RWPE1 (cell line): ENCODE measurements at regions not wholly inside any gene's neighbourhood (a gene's known extent, or its start where the extent isn't known, plus 50 kb on each side); places are given as distances from the start of the nearest gene placed in this dataset.

ENCODE experiments used
- CTCF ChIA-PET: fragments of 350-600 bp; sonication (Branson Sonifier 250); formaldehyde crosslinking; extraction: SDS; loops from one replicate; lab custom pipeline; 2021; lab: Yijun Ruan, JAX
- POLR2A ChIA-PET: fragments of 400-600 bp; formaldehyde crosslinking; extraction: SDS; loops from one replicate; lab custom pipeline; 2020; ENCODE audit warnings: antibody characterized with exemption; ENCODE audit not compliant: low non-redundant PET; lab: Yijun Ruan, JAX
- DNase-seq: peaks from one replicate; pipeline ENCODE4 v3.0.0; 2012; ENCODE audit warnings: low spot score
- H3K27ac ChIP-seq: fragments of 450-650 bp; 2 replicates; pipeline ENCODE4 v1.5.1; 2017
- TF ChIP-seq, protein P1 (sequence below): fragments of 450-650 bp; conservative IDR thresholded peaks from 2 replicates; pipeline ENCODE4 v1.5.1; 2017; ENCODE audit warnings: low read depth, mild to moderate bottlenecking

DNA sequence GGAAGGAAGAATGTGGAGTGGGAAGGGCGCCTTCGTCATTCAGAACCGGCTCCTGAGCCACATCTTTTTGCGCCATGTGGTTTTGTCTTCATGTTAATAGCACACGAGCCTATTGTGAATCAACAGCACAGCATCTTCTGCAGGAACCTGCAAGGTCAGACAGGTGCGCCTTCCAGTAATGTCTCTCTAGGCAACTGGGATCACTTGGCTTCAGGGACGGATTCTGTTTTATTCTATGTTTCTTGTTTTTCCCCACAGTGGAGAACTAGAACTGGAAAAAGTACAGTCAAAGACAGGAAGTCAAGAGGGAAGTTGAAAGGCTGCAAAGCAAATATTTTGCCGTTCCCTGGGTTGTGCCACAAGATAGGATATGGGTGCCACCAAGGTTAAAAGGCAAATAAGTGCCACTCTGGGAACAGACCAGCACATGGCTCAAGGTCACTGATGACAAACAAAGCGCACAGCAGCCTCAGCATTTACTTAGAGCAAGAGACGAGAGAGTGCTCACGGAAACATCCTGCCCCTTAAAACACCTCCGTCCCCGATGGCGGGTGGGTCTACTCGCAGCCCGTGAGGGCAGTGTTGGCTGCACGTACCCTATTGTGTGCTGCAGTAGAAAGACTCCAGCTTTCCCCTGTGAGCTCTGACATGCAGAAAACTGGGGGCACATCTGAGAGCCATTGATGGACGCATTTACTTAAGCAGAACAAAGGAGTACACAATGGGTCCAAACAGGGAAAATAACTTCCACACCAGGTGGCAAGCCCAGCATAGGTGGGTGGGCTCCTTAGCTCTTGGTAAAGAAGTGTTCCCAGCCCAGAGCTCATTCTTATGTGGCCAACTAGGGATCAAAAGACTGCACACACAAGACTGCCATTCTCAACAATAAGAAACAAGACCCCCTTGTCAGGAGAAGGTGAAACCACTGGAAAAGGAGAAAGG, 107.2 kb upstream of the PARD3B start:
- no peak for DNase-seq
- CTCF ChIA-PET = no interaction called here
- TF ChIP-seq, protein P1, sequence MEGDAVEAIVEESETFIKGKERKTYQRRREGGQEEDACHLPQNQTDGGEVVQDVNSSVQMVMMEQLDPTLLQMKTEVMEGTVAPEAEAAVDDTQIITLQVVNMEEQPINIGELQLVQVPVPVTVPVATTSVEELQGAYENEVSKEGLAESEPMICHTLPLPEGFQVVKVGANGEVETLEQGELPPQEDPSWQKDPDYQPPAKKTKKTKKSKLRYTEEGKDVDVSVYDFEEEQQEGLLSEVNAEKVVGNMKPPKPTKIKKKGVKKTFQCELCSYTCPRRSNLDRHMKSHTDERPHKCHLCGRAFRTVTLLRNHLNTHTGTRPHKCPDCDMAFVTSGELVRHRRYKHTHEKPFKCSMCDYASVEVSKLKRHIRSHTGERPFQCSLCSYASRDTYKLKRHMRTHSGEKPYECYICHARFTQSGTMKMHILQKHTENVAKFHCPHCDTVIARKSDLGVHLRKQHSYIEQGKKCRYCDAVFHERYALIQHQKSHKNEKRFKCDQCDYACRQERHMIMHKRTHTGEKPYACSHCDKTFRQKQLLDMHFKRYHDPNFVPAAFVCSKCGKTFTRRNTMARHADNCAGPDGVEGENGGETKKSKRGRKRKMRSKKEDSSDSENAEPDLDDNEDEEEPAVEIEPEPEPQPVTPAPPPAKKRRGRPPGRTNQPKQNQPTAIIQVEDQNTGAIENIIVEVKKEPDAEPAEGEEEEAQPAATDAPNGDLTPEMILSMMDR = no peak
- no peak overlapping the region for H3K27ac ChIP-seq
- POLR2A ChIA-PET = no interaction called here

DNA sequence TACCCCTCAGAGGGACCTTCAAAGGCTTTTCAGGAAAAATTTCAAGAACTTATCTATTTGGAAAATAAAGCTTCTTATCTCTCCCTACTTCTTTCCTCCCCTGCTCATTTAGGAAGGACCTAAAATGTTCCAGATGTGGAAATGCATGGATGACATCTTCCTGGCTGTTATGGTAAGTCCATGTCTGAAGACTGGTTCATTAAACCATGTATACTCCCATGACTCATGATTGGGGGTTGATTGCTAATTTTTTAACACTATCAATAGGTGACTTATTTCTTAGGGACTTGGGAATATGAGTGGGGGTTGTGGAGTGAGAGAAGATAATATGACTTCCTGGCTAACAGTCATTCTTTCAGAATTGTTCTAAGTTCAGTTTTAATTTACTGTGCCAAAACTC, 104.0 kb upstream of the PARD3B start:
- DNase-seq = no peak
- H3K27ac ChIP-seq = no peak overlapping the region
- CTCF ChIA-PET = no interaction called here
- POLR2A ChIA-PET = no interaction called here
- TF ChIP-seq, protein P1 = no peak

DNA sequence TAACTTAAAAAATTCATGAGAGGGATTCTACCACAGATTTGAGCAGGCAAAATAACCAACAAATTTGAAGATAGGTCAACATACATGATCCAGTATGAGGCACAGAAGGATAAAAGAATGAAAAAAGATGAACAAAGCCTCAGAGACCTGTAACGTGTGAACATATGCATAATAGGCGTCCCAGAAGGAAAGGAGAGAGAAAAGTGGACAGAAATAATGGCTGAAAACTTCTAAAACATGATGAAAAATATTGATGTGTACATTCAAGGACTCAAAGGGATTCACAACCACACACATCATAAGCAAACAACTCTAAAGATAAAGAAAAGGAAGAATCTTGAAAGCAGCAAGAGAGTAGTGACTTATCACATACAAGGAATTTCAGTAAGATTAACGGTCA, 100.1 kb upstream of the PARD3B start:
- DNase-seq = no peak
- ChIA-PET CTCF (no interaction called here), POLR2A (no interaction called here)
- H3K27ac ChIP-seq = no peak overlapping the region
- TF ChIP-seq, protein P1 = no peak

DNA sequence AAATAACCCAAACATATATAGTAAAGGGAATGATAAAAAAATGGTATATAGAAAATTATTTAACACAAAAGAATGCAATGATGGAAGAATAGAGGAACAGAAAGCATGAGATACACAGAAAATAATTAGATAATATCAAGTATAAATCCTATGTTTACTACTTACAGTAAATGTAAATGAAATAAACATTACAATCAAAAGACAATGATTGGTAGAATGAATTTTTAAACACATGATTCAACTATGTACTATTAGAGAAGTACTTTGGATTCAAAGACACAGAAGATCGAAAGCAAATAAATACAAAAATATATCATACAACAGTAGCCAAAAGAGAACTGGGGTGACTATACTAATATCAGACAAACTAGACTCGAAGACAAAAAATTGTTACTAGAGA, 97.6 kb upstream of the PARD3B start:
- no peak for DNase-seq
- TF ChIP-seq, protein P1 = no peak
- CTCF ChIA-PET = no interaction called here
- POLR2A ChIA-PET = no interaction called here
- no peak overlapping the region for H3K27ac ChIP-seq

DNA sequence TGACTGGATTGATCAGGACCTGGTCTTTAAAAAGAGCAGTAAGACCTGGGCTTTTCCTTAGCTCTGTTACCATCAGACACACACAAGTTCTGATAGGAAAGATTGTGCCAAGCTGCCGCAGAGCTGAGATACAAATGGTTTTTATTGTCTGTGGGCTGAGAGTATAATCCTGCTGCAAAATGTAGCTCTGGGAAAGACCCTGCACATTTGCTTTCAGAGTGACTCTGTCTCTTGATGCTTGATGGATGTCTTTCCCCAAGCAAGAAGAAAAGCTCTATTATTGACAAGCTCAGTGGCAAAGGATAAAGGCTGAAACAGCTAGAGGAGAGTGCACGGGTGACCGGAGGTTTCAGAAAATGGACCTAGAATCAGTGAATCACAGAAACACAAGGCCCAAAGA, 95.3 kb upstream of the PARD3B start:
- CTCF ChIA-PET = interaction anchor here (0.6 to 1.5 kb wide), 2 partner anchors 20 to 93 kb away, joined by 3 to 4 read pairs; no protein-coding TSS in a partner anchor
- TF ChIP-seq, protein P1 = no peak
- DNase-seq = no peak
- no peak overlapping the region for H3K27ac ChIP-seq
- POLR2A ChIA-PET = no interaction called here

DNA sequence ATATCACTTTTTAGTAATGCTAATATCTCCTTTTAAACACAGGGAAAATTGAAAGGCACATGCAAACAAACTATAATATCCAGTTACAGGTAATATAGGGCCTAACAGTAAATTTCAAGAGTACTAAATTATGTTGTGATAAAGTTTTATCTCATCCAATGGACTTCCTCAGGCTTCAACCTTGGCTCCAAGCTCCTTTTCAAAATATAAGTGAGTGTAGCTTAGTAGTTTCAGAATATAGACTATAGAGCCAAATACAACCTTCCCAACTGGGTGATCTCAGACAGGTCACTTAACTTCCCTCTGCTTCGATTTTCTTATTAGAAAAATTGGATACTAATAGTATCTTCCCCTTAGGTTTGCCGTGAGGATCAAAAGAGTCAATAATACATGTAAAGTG, 93.5 kb upstream of the PARD3B start:
- no peak for DNase-seq
- ChIA-PET CTCF (no interaction called here), POLR2A (no interaction called here)
- no peak overlapping the region for H3K27ac ChIP-seq
- TF ChIP-seq, protein P1 = no peak
